HPDE6-E6E7 (cell line): ENCODE measurements at regions not wholly inside any gene's neighbourhood (a gene's known extent, or its start where the extent isn't known, plus 50 kb on each side); places are given as distances from the start of the nearest gene placed in this dataset.
"Not testable (repeated sequence)": the region's sequence is repeated elsewhere in the genome, so short reads cannot be mapped to it uniquely, and the experiment has no call there.

Source experiments
- DNase-seq: peaks from one replicate; pipeline ENCODE4 v3.0.0; 2011; ENCODE audit warnings: missing footprints; ENCODE audit errors: extremely low spot score

DNA sequence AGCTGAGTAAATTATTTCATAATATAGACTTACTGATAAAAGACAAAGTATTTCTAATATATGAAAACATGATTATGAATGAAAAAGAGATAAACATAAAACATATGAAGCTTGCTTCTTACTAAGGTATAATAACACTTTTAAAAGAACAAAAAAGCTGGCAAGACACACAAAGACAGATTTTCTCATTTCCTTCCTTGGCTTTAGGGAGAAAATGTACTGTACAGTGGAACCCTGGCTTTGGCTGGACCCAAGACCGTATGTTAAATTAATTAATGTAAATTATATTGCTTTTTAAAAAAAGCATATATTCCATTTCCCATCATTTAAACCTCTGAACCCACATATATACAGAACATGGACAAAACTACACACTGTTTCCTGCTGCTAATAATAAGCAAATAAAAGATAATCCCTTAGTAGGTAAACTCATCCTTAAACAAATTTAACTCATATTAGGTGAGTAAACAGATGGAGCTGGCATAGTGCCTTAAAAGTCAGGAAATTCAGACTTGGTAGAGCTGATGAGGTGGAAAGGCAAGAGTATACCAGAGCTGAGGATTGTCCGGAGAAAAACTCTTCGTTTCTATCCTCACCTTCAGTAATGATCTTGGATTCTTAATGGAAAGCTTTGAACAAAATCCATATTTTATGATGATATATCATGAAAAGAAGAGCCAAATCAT is 1016.4 kb upstream of the KCND2 start:
- no peak for DNase-seq

DNA sequence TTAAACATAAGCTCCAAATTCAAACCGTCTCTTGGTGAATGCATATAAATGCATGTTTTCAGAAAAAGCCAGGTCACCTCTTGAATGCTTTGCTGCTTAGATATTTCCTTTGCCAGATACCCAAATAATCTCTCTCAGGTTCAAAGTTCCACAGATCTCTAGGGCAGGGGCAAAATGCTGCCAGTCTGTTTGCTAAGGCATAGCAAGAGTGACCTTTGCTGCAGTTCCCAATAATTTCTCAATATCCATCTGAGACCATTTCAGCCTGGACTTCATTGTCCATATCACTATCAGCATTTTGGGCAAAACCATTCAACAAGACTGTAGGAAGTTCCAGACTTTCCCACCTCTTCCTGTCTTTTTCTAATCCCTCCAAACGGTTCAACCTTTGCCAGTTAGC is 1006.2 kb upstream of the KCND2 start:
- not testable (repeated sequence) for DNase-seq

DNA sequence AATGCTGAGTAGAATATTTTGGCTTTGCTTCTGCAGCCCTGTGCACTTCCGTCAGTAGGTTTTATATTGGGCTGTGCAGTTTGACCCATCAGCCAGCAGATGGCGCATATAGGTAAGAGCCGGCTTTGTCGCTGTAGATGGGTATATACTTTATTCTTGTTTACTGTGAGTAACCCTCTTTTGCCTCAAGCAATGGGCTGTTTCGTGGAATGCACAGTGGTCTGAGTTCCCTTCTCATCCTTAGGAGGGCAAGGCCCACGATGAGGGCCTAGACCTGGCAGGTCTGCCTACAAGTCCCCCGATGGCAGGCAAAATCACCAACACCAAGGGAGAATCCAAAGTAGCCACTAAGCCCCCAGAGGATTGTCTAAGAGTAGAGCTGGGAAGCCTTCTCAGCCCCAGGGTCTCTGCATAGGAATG is 1002.9 kb upstream of the KCND2 start:
- DNase-seq, result peak; percentile 16

DNA sequence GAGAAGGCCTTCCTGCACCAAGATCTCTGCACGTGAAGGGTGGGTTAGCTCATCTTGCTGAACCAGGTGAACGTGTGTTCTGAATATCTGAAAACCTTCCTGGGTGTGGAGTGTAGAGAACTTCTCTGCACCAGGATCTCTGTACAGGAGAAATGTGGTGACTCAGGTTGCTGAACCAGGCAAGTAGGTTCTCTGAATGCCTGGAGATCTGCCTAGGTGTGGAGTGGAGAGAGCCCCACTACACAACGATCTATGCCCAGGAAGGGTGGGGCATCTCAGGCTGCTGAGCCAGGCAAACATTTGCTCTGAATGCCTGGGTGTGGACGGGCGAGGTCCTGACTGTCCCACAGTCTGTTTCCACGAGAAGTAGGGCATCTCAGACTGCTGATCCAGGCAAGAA is 1002.3 kb upstream of the KCND2 start:
- peak; percentile 19 for DNase-seq

DNA sequence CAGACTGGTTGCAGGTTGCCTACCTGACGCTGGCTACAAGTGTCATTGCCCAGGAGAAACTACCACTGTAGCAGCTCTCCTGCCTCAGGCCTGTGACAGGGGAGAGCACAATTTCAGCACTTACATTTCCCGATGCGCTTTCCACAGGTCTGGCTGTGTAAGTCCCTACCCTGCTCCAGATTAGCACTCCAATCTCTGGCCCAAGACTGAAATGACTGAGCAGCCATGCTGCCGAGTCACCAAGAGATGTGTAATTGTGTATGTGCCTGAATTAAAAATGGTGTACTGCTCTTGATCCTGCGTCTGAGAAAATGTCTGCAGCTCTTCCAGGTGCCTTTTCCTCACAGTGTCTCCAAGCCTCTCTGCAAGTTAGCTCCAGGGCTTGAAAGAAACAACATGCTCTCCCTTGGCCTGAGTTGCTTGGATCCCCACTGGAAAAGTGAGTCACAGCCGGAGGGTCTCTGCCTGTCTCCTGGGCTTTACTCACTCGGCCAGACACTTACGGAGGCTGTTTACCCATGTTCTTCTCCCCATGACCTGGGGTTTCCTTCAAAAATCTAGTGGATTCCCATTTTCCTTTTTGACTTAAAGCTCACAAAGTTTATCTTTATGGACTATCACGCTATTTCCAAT is 1001.7 kb upstream of the KCND2 start:
- no peak for DNase-seq

DNA sequence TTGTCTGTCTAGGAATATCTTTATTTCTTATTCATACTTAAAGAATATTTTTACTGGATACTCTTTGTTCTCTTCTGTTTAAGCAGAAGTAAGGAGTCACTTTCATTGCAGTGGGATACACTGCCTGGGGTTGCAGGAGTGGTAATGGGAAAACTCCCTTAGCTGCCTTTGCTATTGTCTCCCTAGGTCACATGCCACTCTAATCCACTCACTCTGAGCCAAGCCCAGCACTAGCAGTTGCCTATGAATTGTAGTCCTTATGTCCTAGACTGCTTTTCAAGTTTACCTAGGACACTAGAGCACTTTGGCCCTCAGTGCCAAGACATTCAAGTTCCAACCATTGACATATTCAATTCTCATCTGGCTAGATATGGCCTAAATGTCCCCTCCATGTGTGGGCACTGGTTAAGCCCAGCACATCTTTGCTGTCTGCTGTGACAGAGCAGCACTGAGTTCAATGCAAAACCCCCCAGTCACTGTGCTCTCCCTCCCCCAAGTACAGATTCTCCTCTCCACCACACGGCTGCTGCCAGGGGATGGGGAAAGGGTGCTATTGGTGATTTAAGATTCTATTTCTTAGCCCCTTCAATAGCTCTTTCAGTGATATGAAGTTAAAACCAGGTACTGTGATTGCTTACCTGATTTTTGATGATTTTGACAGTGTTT is 991.7 kb upstream of the KCND2 start:
- DNase-seq, result no peak

DNA sequence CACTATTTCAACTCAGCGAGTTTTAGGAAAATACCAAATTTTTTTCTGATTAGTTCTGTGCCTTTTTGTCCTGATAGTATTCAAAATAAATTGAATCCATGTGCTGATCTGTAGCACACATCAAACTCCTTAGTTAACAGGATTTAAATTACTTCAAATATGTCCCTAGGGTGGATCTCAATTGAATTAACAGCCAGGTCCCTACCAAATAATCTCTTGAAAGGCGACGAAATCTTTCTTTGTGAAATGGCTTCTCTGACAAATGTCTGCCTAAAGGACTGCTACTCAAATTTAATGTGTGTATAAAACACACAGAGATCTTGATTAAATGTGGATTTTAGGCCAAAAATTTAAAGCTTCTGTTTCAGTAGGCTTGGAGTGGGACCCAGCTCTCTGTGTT is 989.6 kb upstream of the KCND2 start:
- DNase-seq, result no peak

DNA sequence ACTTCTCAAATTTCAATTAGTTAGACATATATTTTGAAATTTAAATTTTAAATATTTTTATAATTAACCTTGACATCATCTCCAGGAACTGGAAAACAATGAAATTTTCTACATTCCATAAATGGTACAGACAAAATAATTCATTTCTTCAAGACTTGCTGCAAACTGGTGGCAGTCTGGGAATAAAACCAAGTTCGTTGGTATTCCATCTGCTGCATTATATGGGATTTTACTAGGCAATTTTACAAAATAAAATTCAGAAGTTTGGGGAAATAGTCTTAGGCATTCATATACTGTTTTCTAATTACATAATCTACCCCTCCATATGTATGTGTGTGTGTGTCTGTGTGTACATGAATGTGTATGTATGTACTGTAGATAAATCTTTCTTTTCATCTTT is 984.6 kb upstream of the KCND2 start:
- DNase-seq, result no peak

DNA sequence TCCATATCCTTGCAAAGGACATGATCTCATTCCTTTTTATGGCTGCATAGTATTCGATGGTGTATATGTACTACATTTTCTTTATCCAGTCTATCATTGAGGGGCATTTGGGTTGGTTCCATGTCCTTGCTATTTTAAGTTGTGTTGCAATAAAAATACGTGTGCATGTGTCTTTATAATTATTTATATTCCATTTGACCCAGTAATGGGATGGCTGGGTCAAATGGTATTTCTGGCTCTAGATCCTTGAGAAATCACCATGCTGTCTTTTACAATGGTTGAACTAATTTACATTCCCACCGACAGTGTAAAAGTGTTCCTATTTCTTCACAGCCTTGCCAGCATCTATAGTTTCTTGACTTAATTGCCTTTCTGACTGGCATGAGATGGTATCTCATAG is 972.6 kb upstream of the KCND2 start:
- not testable (repeated sequence) for DNase-seq

DNA sequence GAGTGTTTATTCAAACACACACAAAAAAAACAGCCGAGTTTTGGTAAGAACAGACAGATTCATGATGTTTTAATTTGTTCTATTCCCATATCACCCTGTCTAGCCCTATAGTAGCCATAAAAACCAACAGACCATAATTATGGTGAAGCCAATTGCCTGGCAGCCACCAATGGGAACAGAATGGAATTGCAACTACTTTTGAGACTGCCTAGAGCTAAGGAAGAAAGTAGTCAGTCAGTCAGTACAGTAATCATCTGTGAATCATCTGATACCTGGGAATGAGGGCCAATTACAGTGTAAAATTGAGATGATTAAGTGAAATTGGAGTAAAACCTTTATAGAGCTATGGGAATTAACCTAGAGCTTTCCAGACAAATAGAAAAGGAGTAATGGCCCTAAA is 952.7 kb upstream of the KCND2 start:
- DNase-seq, result no peak

DNA sequence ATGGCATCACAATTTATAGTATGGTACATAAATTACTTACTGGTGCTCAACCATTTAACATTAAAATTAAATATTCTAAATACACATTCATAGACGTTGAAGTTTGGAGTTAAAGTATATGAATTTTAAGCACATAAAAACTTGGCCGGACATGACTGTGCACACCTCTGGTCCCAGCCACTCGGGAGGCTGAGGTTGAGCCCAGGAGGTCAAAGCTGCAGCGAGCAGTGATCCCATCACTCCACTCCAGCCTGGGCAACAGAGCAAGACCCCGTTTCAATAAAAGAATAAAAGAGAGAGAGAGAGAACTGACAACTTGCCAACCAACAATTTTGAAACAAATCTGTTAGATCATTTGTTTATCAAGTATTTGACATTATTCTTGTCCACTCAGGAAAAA is 943.3 kb upstream of the KCND2 start:
- DNase-seq, result no peak

DNA sequence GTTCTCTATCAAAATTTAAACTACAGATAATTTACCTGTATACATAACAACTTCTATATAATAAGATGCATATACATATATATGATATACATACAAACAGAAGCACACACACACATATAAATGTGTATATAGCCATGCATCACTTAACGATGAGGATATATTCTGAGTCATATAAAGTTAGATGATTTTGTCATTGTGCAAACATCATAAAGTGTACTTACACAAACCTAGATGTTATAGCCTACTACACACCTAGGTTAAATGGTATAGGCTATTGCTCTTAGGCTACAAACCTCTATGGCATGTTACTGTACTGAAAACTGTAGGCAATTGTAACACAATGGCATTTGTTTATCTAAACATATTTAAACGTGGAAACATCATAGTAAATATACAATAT is 937.6 kb upstream of the KCND2 start:
- DNase-seq, result no peak

DNA sequence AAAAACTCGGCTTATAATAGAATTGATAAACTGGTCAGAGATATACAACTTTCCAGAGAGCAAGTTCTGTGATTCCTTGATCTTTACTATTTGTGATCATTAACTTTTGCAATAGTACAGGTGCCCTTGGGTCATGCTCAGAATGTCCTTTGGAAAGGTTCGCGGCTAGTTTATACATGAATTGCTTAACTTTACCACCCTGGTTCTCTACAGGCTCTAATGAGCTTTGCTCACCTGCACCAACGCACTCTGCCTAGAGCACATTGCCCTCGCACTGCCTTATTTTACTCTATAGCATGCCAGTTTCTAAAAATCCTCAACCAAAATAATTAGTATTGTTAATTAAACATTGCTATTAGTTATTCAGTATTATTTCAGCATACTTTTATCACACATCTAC is 931.2 kb upstream of the KCND2 start:
- no peak for DNase-seq

DNA sequence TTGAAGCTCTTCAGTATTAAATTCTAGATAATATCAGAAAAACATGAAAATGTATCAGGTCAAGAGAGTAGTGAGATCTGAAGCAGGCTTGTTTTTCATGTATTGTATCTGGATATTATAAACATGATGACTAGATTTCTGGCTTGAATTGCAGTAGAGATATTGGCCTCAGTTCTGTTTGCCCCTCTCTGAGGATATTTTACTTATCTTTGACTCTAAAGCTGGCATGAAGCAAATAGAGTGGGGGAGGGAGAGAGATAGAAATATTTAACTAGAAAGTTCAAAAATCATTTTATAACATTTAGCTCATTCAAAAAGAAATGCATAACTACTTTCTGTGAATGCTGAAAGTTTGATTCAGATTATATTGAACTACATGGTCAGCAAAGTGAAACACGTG is 929.7 kb upstream of the KCND2 start:
- no peak for DNase-seq

DNA sequence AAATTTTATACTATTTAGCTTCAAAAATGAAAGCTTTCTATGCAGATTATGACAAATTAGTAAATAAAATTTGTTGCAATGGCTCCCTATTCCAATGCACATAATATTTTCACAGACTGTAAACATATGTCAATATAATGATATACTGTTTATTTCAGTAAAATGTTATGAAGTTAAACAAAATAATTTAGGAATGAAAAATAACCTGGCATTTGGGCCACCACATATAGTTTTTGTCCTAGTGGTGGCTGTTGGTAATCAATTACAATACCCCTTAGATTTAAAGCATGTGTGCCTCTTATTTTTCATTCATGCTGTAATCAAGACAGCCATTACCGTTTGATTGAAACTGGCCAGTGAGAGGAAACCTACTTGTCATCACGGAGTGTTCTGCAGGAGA is 928.5 kb upstream of the KCND2 start:
- DNase-seq, result no peak

DNA sequence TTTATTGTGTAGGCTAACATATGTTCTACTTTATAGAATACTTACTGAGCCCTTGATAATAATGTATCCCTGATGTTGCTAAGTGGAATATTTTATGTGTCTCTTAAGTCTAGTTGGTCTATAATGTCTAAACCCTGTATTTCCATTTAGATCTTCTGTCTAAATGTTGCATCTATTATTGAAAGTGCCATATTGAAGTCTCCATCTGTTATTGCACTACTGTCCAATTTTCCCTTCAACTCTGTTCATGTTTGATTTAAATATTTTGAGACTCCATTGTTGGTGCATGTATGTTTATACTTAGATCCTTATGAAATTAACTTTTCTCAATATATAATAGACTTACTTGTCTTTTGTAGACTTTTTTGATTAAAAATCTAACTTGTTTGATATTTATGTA is 924.5 kb upstream of the KCND2 start:
- DNase-seq, result no peak

DNA sequence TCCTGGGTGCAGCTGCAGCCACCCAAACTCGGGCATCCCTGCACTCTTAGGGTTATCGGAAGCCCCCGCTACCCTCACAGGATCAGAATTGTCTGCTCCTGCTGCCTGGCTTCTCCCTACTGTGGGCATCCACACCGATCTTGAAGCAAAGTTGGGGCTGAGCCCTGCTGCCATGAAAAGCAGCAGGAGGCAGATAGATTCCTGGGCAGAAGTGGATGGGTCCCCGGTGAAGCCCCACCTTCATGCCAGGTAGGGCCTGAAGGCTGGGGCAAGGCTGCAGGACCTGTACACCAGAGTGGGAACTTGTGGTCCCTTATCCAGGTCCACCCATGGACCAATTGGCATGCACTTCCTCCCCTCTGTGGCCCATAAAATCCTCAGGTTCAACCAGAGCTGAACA is 922.6 kb upstream of the KCND2 start:
- DNase-seq, result no peak

DNA sequence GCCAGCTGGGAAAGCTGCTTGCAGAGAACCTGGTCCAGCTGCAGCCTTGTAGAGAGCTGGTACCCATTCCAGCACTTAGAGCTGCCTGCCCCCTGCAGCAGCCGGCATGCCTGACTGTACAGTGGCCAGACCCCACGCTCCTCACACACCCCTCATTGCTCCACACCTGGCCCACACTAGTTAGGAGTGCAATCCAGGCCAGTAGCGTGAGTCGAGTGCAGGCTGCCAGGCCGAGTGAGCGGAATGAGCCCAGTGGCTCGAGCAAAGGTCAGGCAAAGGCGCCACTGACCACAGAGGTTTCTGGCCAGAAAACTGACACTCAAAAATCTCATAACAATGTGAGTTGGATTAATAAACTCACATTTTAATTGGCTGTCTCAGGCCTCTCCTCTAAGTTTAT is 921.7 kb upstream of the KCND2 start:
- DNase-seq, result no peak

DNA sequence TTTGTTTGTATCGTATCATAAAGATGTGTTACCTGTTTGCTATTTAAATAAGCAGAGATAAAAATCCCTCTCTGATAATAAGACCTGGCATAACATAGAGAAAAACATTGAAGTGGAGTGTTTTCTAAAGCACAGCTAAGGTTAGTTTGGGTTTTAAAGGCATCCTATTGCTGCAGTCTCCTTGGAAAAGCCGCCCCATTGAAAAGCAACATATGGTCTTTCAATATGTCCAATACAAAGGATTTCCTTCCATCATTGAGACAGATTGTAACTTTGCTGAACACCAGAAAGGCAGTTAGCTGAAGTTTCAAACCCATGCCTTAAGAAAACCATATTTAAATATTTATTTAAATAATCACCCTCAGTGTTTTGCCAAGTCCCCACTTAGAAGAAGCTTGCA is 898.5 kb upstream of the KCND2 start:
- no peak for DNase-seq

DNA sequence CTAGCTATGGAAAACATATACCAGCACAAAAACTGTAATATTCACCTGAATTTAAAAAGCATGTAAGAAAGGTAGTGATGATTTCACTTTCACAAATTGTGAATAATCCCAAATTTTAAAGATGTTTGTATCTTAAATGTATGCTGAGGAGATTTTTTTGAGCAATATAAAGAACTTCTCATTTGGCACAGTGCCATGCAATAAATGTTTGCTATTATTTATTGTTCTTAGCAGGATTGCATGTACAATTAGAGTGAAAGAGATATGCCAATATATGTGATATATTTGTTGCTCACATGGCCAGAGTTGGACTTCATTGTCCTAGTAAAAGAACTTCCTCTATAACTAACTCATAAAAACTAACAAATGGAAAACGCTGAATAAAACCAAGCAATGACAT is 895.1 kb upstream of the KCND2 start:
- DNase-seq, result no peak

DNA sequence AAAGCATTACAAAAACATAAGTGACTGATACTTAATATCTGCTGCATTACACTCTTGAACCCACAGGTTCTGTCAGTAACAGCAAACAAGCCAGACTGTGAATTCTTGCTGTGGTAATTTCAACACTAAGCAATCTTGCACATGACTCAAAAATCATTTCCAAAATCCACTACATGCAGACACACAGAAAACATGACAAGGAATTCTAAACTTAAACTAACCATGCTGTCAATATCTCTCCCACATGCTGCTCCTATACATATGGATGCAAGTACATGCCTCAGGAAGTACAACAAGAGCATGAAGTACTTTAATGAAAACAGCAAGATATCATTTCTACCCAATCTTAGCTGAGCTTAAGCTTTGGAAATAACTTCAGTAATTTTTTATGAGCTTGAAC is 890.2 kb upstream of the KCND2 start:
- DNase-seq, result no peak

DNA sequence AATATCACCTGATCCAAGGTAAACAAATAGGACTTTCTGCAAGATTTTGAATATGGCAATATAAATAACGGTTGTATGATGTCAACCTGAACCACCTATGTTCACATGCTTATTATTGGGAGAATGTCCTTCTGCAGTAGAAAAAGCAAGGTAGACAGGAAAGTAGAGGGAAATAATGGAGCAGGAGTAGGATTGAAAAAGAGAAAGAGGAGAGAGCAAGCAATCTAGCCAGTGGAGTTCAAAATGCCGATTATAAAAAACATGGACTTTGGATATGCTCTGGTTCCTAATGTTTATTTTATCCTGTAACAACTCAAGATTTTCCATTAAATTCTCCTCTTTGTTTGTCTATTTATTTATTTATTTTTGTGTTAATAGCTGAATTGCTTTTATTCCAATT is 878.0 kb upstream of the KCND2 start:
- DNase-seq, result no peak

DNA sequence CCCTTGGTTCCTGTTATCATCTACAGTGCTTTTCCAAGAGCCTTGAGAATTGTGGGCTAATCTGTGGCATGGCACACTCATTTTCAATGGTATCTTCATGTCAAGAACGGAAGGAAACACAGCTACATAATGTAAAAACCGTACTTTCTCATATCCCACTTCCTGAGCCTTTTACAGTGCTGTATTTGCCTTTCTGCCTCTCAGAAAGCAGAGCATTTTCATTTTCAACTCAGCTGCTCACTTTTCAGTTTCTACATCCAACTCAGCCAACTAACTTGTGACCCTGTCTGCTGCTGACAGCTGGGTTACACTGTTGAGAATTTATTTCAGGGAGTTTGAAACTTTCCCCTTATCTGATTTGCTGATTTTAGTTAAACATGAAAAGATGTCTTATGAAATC is 875.8 kb upstream of the KCND2 start:
- DNase-seq, result no peak
